GM19043 (cell line): ENCODE measurements at regions not wholly inside any gene's neighbourhood (a gene's known extent, or its start where the extent isn't known, plus 50 kb on each side); places are given as distances from the start of the nearest gene placed in this dataset.
"Not testable (repeated sequence)": the region's sequence is repeated elsewhere in the genome, so short reads cannot be mapped to it uniquely, and the experiment has no call there.

Experiments
- ATAC-seq: cut with Tn5 transposase; IDR thresholded peaks from one replicate; pipeline ENCODE4 v1.9.1; 2021; ENCODE audit warnings: low read depth; ENCODE audit not compliant: unreplicated experiment

DNA sequence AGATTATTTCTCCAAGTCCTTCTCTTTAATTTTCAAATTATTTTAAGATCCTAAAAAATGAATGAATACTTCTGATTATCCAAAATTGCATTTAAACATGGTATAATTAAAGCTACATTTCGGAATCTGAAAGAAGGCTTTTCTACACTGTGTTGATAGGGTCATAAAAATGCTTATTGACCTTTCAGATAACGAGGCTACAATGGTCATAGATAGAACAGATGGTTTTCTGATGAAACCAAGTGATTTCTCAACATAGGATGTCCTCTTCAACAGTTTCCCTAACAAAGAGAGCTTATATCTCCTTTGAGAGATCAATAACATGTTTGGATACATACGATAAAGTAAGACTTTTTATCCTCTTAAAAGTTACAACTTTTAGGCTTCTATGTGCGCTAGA is 201.1 kb downstream of the PTH2R start:
- ATAC-seq: no peak

DNA sequence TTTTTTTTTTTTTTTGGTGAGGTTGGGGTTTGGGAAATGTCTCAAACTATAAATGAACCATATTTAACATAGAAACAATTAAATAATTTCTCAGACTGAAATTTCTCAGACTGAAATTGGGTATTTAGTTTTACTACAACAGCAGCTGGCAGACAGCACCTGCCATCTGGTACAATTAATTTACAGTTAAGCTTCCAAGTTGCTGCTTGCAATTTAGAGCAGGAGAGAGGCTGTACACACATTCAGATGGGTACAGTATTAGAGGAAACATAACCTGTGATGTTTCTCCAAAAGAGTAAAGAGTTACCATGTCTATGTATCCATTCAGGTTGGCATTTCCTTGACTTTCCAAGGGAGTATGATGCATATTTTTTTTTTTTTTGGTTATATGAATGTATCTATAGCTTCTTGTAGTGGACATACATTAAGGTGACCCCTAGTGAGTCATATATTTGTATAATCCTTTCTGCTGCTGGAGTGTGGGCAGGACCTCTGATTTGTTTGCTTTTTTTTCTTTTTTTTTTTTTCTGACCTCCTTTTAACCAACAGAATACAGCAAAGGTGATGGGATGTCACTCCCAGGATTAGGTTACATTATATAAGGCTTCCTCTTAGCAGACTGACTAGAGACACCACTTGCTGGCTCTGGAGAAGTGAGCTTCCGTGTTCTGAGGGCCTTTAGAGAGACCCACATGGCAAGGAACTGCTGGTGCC is 201.7 kb downstream of the PTH2R start:
- no peak for ATAC-seq

DNA sequence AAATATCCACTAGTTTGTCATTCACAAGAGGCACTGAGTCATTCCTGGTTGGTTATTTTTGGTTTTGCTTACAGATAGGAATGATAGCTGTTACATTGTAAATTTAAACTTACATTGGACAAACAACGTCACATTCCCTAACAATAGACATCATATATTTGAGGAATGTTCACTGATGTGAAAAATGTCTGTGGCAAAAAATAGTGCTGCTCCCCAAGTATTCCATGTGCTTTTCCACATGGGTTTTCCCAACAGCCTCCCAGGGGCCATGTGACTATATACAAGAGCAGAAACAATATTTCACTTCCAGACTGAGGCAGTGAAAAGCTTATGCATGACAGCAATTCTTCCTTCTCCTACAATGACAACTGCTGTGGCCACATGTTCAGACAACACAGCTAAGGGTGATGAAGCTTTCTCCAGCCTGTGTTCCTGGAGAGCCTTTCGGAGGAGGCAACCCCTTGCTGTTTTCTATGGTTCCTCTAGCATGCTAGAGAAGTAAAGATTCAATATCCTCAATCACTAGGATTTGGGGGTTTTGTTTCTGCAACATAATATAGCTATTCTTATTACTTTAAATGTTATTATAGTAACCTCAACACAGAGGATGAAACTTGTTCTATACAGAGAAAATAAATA is 202.7 kb downstream of the PTH2R start:
- no peak for ATAC-seq

DNA sequence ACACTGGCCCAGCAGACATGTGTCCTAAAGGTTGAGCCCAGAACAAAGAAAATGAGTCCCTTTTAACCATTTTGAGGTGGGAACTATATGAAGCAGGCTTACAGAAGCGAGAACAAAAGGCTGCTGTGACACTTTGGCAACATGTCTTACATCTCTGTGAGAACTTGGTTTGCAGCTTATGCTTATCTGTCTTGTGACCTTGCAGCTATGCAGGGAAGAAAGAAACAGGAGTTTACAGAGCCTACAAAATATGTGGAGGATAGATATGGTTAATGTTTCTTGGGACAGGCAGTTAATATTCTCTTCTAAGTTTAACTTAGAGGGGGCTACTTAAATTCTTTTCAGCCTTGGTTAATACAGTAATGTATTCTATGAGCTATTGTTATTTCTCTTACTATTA is 209.1 kb downstream of the PTH2R start:
- not testable (repeated sequence) for ATAC-seq

DNA sequence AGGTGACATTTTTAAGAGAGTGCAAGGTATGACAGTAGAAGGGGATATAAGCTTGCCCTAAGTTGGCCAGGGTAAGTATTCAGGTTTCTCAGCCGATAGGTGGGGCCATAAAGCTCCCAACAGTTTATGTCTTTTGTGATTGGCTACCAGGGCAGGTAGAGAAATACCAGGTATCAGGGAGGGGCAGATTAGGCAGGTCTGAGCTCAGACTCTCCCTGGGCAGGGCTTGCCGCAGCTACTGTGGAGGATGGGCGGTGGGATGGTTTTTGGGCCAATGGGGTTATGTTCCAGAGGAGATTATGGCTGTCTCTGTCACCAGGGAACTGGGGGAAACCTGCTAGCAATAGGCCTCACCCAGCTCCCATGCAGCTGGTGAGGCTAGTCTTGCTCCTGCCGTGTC is 211.6 kb downstream of the PTH2R start:
- ATAC-seq: no peak

DNA sequence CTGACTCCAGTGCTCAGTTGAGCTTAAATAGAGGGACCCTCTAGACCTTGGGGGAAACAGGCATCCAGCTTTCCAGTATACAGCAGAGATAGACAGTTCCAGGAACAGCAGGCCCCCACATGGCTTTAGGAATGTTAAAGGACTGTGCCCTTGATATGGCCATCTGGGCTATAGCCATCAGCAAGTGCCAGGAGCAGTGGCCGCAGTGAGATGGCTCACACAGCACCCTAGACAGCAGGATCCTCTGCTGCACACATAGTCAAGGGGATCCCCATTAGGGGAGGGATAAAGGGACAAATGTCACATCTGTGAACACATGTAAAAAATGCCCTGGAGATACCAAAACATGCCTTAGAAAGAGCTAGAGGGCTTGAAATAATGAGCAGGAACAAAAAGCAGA is 213.4 kb downstream of the PTH2R start:
- ATAC-seq: no peak

DNA sequence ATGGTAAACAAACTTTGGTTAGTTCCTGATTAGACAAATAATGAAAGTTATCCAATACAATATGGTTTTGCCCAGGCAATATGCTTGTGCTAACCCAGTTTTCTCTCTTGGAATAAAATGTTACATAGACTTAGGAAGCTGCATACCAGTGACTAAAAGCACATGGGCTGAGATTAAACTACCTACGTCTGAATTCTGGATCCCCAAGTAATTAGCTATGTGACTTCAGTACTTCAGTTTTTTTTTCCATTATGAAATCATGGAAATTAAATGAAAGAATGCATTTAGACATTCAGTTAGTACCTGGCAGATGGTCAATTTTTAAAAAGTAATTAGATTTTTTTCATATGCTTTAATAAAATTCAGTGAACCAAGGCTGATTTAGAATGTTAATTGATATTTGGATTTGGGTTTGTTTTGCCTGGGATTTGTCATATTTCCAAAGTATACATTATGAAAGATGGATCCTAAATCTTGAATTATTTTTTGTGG is 213.9 kb downstream of the PTH2R start:
- ATAC-seq: no peak

DNA sequence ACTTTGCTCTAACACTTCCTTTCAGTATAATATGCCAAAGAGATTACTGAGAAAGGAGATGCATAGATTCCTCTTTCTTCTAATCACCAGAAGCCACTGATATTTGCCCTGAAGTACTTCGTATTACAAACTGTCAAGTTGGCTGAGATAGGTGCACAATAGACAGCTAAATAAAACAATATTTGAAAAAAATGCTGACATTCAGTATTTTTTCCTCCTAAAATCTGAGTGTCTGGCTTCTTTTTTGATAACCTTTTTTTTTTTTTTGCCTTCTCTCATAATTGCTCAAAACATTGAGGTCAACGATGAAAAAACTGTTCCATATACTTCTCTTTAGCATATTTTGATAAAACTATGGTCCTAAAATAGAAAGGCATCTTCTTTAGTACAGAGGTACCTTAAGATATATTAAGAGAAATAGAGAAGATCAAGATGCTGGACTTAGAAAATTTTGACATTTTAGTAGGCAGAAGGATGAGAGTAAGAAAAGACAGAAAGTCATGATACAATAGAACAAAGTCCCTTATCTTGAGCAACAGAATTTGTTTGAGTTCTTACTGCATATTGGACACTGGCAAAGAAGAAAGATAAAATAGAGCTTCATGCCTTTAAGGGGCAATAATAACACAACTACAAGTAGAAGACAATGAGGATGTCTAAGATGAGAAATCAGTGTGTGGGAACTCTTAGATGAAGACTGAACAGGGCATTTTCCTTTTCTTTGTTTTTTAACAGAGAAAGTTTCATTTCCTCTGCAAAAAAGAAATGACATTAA is 220.7 kb downstream of the PTH2R start:
- no peak for ATAC-seq

DNA sequence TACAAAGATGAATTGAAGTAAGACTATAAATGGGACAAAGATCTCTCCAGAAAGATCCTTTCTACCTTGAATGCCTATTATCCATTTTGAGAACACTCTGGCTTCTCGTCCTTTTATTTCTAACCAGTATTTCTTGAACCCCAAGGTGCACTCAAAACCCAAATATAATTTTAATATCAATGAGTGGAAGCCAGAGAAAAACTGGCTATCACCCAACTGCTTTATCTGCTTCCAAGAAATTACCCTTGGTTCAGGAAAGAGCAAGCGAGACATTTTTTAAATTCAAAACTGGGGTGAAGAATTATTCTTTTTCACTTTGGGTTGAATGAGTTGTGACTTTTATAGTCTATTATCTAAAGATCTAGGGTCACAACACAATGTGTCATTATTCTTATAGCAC is 221.3 kb downstream of the PTH2R start:
- ATAC-seq: no peak

DNA sequence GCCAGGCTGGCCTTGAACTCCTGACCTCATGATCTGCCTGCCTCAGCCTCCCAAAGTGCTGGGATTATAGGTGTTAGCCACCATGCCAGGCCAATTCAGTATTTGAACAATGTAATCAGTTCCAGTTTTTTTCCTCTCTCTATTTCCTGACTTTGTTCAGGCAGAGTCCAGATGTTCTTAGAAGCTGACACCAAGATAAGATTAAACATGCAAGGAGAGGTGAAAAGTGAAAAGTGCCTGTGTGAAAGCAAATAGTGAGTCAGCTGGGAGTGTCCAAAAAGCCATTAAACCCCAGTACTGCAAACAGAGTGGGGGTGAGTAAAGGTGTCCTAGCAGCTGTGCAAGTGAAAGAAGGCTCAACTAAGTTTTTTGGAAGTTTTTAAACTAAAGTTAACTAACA is 231.5 kb downstream of the PTH2R start:
- ATAC-seq: peak; percentile 66

DNA sequence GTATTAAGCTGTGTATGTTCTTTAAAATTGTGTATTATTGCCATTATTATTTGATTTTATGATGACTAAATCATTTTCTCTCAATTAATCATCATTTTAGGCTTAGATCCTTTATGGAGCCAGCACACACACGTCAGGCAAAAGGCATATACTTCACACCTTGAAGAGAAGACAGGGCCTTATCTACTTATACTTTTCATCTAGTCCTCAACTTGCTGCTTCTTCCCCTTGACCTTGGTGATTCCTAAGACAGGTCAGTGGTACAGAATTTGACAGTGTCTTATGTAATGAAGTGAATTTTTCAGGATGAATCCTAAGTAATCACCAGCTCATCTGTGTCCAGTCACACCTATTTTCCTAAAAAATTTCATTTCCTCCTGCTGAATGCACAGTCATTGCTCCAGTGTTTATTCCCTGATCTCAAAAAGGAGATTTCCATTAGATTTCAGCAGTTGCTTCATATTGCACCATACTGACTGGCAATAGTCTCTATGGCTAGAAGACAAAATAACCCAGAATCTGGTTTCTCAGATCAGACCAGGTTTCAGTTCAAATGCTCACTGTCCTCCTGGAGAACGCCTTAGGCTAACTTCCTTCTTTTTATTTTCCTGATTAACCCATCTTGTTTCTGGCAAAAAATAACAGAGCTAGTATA is 235.7 kb downstream of the PTH2R start:
- ATAC-seq: no peak

DNA sequence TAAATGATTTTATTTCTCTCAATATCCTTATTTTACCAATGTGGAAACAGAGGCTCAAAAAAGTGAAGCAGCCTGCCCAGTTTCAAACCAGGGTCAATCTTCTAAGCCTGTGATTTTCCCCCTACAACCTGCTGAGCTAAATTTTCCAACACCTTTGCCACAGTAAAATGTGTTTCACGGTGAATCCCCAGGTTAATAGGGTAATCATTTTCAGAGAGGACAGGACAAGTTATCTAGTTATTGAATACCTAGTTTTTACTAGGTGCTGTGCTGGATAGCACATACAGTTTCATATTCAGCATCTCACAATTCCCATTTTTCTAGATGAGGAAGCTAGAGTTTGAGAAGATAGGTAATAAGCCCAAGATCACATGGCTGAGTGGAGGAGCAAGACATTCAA is 236.6 kb downstream of the PTH2R start:
- no peak for ATAC-seq

DNA sequence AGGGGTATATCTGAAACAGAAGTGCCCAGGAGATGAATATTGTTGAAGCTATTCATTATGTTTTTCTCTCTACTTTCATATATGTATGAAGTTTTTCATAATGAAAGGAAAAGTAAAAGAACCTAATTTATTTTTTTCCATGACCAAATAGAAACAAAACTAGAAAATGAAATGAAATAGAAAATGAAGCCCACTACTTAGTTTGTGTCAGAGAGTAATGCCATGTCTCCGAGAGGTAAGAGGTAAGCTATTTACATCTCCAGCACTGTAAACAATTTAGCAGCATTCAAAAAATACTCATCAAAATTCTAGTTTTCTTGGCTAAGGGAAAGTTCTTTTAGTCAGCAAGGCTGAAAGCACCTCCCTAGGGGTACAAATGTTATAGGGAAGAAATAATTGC is 238.6 kb downstream of the PTH2R start:
- no peak for ATAC-seq

DNA sequence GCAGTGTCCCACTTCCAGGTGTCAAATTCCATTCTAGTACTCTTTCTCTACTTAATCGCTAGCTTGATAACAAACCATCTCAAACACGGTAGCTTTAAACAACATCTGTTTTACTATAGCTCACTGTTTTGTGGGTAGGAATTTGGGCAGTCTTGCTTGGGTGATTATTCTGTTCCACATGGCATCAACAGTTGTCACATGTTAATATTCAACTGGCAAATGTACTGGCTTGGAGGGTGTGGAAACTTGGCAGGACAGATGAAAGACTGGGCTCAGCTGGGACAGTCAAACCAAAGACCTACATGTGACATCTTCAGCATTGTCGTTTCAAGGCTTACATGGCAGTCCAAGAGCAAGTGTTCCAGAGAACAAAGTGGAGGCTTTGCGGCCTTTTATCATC is 241.8 kb downstream of the PTH2R start:
- no peak for ATAC-seq

DNA sequence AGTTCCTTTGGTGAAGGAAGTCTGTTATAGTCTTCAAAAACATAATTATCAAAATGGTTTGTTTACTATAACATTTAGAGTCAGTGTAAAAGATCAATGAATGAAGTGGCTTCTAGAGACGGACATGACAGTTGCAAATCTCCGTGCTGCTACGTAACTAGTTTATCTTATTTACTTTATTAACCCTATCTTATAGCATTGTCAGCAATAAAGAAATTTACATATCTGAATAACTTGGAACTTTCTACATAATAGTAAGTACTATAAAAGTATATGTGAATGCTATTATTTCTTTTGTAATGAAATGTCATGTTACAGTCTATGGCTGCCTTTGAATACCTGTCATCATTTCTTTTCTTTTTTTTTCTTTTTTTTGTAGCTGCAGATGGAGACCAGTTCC is 246.8 kb downstream of the PTH2R start:
- no peak for ATAC-seq

DNA sequence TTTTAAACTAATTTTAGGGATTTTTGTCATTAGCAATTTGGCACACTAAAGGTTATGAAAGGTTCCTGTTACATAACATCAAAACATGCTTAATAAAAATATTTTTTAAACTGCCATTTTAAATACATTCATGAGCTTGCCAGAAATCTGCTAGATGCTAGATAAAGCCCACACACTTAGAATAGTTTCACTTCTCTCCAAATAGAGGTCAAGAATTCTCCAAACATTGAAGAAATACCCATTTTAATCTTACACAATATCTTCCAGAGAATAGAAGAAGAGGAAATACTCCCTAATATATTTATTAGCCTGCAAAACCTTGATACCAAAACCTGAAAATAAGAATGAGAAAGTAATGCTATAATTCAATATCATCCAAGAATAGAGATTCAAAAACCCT is 247.5 kb downstream of the PTH2R start:
- ATAC-seq: no peak

DNA sequence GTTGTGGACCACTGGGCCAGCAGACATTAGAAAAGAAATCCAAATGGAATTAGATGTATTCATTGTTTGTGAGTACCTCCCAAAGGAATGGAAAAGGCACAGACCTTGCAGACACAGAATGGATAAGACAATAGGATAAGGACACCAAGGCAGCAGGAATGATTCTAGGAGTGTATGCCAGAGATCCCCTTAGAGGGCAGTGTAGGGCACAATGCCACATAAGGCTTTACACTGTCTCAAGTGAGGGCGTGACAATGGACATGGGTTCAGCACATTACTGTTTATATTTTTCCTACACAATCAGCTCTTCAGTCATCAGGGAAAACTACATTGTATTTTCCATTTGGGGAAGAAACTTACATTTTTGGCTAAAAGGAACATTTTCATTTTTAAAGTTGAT is 250.9 kb downstream of the PTH2R start:
- no peak for ATAC-seq

DNA sequence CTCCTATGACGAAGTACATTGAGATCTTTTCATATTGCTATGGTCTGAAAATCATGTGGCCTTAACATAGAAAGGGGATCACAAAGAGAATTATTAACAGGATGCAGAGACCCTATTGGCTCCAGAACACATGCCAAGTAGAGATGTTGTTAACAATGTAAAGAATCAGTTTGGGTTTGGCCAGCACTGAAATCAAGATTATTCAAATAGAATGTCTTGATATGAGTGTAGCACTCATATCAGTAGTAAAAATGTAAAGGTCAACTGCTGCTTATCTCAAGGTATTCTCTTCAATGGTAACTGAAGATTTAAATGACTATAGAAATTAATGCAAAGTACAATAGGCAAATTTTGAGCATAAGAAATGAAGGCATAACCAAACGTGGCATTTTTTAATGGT is 262.8 kb downstream of the PTH2R start:
- no peak for ATAC-seq

DNA sequence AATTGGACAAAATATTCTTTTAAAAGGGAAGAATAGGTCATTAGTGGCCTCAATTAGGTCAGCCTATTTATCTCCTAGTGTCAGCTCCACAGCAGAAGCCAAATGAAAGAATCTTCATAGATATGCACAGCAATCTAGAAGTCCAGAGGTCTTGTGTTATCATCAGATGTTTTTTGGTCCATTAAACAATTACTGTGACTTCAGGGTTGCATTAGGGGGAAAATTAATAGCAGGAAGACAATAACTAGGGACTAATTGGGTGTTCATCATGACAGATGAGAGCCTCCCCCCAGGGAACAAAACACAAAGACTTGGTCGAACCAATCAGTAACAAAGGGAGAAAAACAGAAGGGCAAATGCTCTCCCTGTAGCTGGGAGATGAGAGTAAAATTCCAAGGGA is 264.7 kb downstream of the PTH2R start:
- no peak for ATAC-seq

DNA sequence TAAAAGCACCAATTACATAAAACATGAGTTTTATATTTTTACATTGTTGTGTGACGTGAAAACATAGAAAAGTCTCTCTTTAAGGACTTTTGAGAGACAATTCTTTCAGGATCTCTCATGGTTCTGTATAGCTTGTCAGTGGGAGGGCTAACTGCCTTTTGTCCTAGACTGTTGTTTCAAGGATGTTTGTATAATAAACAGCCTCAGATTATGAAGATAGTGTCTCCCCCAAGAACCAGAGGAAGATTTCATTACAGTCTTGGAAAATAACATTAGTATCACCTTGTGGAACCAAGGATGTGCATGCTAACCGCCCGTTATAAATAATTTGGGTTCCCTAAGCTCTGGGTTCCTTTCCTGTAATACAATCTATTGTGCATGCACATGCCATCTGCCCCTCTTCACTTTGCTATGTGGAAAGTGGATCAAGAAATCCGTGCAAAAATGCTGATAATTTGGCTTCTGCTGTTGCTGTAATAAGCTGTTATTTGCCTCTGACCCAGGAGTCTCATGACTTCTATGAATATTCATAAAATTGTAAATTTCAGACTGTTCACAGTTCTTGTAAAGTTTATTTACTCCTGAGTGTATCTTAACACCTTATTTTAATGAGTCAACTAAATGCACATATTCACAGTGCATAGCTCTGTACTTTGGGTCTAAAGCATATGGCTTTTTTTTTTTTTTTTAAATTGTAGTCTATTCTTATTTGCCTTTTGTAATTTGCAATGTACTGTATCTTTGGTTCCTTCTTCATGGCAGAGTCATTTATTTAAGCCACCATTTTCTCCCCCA is 265.5 kb downstream of the PTH2R start:
- no peak for ATAC-seq
